ENCODE measurements at regions not wholly inside any gene's neighbourhood (a gene's known extent, or its start where the extent isn't known, plus 50 kb on each side); places are given as distances from the start of the nearest gene placed in this dataset.

DNA sequence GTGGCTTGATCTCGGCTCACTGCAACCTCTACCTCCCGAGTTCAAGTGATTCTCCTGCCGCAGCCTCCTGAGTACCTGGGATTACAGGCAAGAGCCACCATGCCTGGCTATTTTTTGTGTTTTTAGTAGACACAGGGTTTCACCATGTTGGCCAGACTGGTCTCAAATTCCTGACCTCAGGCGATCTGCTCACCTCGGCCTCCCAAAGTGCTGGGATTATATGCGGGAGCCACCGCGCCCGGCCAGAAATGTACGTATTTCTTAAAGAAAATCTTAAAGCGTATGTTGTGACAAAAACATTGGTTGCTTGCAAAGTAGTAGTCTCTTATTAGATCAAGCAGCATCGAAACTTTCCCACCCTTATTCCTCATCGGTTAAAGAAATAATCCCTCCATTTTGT is 748.9 kb upstream of the NR2F2 start:
- no peak overlapping the region for H3K27ac ChIP-seq
- TF ChIP-seq, protein P1, sequence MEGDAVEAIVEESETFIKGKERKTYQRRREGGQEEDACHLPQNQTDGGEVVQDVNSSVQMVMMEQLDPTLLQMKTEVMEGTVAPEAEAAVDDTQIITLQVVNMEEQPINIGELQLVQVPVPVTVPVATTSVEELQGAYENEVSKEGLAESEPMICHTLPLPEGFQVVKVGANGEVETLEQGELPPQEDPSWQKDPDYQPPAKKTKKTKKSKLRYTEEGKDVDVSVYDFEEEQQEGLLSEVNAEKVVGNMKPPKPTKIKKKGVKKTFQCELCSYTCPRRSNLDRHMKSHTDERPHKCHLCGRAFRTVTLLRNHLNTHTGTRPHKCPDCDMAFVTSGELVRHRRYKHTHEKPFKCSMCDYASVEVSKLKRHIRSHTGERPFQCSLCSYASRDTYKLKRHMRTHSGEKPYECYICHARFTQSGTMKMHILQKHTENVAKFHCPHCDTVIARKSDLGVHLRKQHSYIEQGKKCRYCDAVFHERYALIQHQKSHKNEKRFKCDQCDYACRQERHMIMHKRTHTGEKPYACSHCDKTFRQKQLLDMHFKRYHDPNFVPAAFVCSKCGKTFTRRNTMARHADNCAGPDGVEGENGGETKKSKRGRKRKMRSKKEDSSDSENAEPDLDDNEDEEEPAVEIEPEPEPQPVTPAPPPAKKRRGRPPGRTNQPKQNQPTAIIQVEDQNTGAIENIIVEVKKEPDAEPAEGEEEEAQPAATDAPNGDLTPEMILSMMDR (IDR thresholded peaks at IDR 0.05), result no peak
- TF ChIP-seq POLR2A (IDR thresholded peaks at IDR 0.05), result no peak
- H3K27me3 ChIP-seq, result no peaks in the 10 kb centered on the region
- DNase-seq, result no peak
- 89 to 95% (median 91%) methylated on average over 13 of the region's 13 CpGs for WGBS, 4 donors
- H3K9me3 ChIP-seq (replicated peaks in 1 of 3), result no peaks in the 10 kb centered on the region
- no peaks in the 10 kb centered on the region for H3K4me1 ChIP-seq (replicated peaks in 1 of 2)
- no peaks in the 10 kb centered on the region for H3K36me3 ChIP-seq (replicated peaks in 1 of 2)
- intact Hi-C loops (cut with DNase I), result no loop called here
- no peak overlapping the region for H3K4me3 ChIP-seq

DNA sequence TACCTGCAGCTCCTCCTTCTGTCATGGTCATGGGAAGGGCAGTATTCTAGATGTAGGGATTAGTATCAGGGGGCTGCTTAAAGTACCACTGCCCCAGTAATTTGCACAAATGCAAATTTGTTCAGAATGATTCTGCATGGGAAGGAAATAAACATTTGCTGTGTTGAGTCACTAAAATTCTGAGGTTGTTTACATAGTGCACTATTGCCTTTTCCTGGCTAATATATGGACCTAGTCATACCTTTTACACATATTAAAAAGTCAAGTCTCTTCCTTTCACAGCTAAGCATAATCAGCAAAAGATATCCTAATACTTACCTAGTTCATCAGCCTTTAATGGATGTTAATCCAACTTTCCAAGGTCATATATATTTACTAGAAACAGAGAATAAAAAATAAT is 746.4 kb upstream of the NR2F2 start:
- Histone ChIP-seq H3K27me3 (no peaks in the 10 kb centered on the region), H3K27ac (no peak overlapping the region), H3K36me3 (replicated peaks in 1 of 2) (no peaks in the 10 kb centered on the region), H3K9me3 (replicated peaks in 1 of 3) (no peaks in the 10 kb centered on the region), H3K4me3 (no peak overlapping the region), H3K4me1 (replicated peaks in 1 of 2) (no peaks in the 10 kb centered on the region)
- intact Hi-C loops (cut with DNase I), result no loop called here
- no peak for DNase-seq
- TF ChIP-seq, protein P1 (IDR thresholded peaks at IDR 0.05), result no peak
- no peak for TF ChIP-seq POLR2A (IDR thresholded peaks at IDR 0.05)

DNA sequence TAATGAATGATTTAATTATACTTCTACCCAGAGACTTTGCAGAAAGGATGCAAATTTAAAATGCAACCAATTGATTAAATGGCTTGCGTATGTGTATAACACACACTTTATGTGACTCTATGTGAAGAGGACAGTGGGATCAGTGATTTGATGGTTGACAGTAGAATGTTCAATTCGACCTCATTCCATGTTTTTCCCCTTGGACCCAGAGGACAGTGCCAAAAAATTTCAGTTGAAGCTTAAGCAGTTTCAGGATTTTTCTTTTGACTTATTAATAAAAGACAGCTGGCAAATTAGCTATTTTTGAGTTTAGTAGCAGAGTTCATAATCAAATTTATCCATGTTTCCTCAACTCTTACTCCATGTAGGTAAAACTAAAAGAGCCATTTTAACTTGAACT is 742.4 kb upstream of the NR2F2 start:
- TF ChIP-seq POLR2A (IDR thresholded peaks at IDR 0.05), result no peak
- TF ChIP-seq, protein P1 (IDR thresholded peaks at IDR 0.05), result no peak
- no peaks in the 10 kb centered on the region for H3K9me3 ChIP-seq (replicated peaks in 1 of 3)
- intact Hi-C loops (cut with DNase I), result no loop called here
- H3K27me3 ChIP-seq, result no peaks in the 10 kb centered on the region
- H3K27ac ChIP-seq, result no peak overlapping the region
- DNase-seq, result no peak
- no peaks in the 10 kb centered on the region for H3K4me1 ChIP-seq (replicated peaks in 1 of 2)
- no peaks in the 10 kb centered on the region for H3K36me3 ChIP-seq (replicated peaks in 1 of 2)
- H3K4me3 ChIP-seq, result no peak overlapping the region
- WGBS, 4 donors, result 71 to 82% (median 80%) methylated on average over 2 of the region's 2 CpGs

DNA sequence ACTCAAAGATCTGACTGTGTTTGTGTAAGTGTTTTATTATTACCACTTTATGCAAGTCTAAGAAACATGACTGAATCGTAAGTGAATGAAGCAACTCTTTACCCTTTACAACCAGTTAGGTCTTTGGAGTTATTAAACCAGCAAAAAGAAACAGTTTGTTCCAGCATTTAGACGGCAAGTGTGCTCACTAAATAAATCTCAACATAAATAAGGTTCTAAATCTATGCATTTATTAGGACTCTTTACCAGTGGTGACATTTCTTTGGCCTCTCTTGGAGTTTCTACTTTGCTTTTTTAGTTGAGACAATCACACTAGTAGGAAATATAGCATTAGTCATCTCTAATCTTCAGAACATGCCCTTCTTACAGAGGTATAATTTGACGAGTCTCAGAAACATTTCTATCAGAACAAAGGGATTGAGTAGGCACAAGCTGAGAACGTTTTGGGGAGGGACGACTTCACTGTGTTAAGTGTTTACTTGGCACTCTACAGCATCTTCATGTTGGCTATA is 739.9 kb upstream of the NR2F2 start:
- intact Hi-C loops (cut with DNase I), result no loop called here

More for the DNA sequence above, 739.9 kb upstream of the NR2F2 start:
- TF ChIP-seq, protein P1 (IDR thresholded peaks at IDR 0.05), result no peak
- TF ChIP-seq POLR2A (IDR thresholded peaks at IDR 0.05), result no peak
- H3K27ac ChIP-seq, result no peak overlapping the region
- no peaks in the 10 kb centered on the region for H3K36me3 ChIP-seq (replicated peaks in 1 of 2)
- no peak for DNase-seq
- no peak overlapping the region for H3K4me3 ChIP-seq
- no peaks in the 10 kb centered on the region for H3K27me3 ChIP-seq
- WGBS, 4 donors, result 48 to 63% (median 59%) methylated on average over 5 of the region's 5 CpGs
- no peaks in the 10 kb centered on the region for H3K9me3 ChIP-seq (replicated peaks in 1 of 3)
- H3K4me1 ChIP-seq (replicated peaks in 1 of 2), result no peaks in the 10 kb centered on the region
